Nephron (organoid): ENCODE measurements at regions not wholly inside any gene's neighbourhood (a gene's known extent, or its start where the extent isn't known, plus 50 kb on each side); places are given as distances from the start of the nearest gene placed in this dataset.

ENCODE experiments used
- H3K27ac Mint-ChIP-seq, 3 experiments: 2 replicates each; pipeline ENCODE4 v1.8.0; 2020; ENCODE audit warnings: mixed read lengths in 3 of 3, mild to moderate bottlenecking in 2 of 3, moderate library complexity in 1 of 3
- H3K27me3 Mint-ChIP-seq: 2 replicates; pipeline ENCODE4 v1.8.0; 2021; ENCODE audit warnings: low read depth, mild to moderate bottlenecking, moderate library complexity, mixed read lengths
- H3K36me3 Mint-ChIP-seq: 2 replicates; pipeline ENCODE4 v1.8.0; 2020; ENCODE audit warnings: low read depth, mixed read lengths
- H3K4me1 Mint-ChIP-seq: 2 replicates; pipeline ENCODE4 v1.8.0; 2020; ENCODE audit warnings: mixed read lengths
- H3K4me3 Mint-ChIP-seq, 3 experiments: 2 replicates each; pipeline ENCODE4 v1.8.0; 2020; ENCODE audit warnings: mild to moderate bottlenecking in 3 of 3, mixed read lengths in 3 of 3, moderate library complexity in 2 of 3
- H3K9me3 Mint-ChIP-seq: 2 replicates; pipeline ENCODE4 v1.8.0; 2020; ENCODE audit warnings: mixed read lengths
- TF ChIP-seq, protein P1 (sequence below), 3 experiments: fragments of 200-600 bp; sonication (generic); IDR thresholded peaks; one replicate each; pipeline ENCODE4 v1.5.0; 2021; ENCODE audit warnings: antibody characterized with exemption in 3 of 3; ENCODE audit not compliant: unreplicated experiment in 3 of 3

DNA sequence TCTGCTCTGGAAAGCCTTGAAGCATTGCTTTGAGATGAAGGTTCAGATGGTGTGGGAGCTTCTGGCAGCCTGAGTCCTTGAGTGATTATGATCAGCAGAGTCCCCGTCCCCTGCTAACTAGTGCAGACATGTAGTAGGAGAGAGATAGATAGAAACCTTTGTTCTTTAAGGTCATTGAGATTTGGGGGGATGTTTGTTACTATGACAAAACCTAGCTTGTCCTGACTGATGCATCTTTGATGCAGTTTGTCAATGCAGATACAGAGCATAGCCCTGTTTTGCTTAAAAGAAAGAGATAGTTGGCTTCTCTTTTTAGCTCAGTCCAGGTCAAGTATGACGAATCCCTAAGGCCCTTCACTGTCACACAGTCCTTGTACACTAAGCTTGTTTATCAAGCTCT lies 274.6 kb upstream of the DPP10 start:
- Mint-ChIP-seq H3K9me3 (no peaks in the 10 kb centered on the region), H3K27me3 (no peaks in the 10 kb centered on the region), H3K27ac (no peak overlapping the region), H3K4me3 (no peak overlapping the region), H3K4me1 (no peaks in the 10 kb centered on the region), H3K36me3 (no peaks in the 10 kb centered on the region)
- TF ChIP-seq, protein P1, sequence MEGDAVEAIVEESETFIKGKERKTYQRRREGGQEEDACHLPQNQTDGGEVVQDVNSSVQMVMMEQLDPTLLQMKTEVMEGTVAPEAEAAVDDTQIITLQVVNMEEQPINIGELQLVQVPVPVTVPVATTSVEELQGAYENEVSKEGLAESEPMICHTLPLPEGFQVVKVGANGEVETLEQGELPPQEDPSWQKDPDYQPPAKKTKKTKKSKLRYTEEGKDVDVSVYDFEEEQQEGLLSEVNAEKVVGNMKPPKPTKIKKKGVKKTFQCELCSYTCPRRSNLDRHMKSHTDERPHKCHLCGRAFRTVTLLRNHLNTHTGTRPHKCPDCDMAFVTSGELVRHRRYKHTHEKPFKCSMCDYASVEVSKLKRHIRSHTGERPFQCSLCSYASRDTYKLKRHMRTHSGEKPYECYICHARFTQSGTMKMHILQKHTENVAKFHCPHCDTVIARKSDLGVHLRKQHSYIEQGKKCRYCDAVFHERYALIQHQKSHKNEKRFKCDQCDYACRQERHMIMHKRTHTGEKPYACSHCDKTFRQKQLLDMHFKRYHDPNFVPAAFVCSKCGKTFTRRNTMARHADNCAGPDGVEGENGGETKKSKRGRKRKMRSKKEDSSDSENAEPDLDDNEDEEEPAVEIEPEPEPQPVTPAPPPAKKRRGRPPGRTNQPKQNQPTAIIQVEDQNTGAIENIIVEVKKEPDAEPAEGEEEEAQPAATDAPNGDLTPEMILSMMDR (IDR thresholded peaks at IDR 0.05; ENCODE audit: unreplicated experiment in 3 of 3): no peak

DNA sequence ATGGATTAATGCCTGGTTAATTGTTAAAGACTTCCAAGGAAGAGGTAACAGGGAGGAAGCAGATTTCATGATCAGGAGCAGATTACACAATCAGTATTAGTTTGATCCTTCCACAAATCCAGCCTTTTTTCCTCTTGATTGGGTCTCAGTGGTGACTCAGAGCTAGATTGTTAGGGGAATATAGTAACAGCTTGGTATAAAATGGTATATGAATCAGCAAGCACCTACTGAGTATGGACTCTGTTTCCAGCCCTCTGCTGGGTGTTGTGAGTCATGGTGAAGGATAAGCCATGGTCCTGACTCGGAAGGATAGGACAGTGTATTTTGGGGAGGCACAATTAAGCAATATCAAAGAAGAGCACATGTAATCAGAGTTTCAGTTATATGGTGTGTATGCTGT lies 272.4 kb upstream of the DPP10 start:
- no peak overlapping the region for H3K27ac Mint-ChIP-seq
- H3K27me3 Mint-ChIP-seq: no peaks in the 10 kb centered on the region
- H3K4me1 Mint-ChIP-seq: no peaks in the 10 kb centered on the region
- H3K4me3 Mint-ChIP-seq: no peak overlapping the region
- H3K36me3 Mint-ChIP-seq: no peaks in the 10 kb centered on the region
- TF ChIP-seq, protein P1 (IDR thresholded peaks at IDR 0.05; ENCODE audit: unreplicated experiment in 3 of 3): no peak
- no peaks in the 10 kb centered on the region for H3K9me3 Mint-ChIP-seq

DNA sequence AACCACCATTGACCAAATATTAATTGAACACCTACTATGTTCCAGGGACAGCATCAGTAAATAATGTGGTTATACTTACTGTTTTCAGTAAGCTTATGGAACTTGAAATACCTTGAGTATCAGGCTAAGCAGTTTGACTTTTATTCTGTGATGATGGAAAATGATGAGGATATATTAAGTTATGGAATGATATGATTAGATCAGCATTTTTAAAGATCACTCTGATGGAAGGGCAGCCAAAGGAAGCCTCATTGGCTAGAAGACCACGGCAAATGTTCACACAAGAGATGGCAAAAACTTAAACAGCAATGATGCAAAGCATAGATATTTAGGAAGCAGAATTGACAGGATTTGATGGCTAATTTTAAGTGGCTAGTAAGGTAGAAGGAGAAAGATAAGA lies 266.9 kb upstream of the DPP10 start:
- Mint-ChIP-seq H3K4me1 (no peaks in the 10 kb centered on the region), H3K4me3 (no peak overlapping the region)
- TF ChIP-seq, protein P1 (IDR thresholded peaks at IDR 0.05; ENCODE audit: unreplicated experiment in 3 of 3): no peak

GRCh38 chr2:114185501-114185900 lies 256.9 kb upstream of the DPP10 start:
- no peaks in the 10 kb centered on the region for H3K36me3 Mint-ChIP-seq
- no peaks in the 10 kb centered on the region for H3K9me3 Mint-ChIP-seq
- no peak overlapping the region for H3K27ac Mint-ChIP-seq
- H3K27me3 Mint-ChIP-seq: peaks cover 5% of the 10 kb centered on the region
- no peak overlapping the region for H3K4me3 Mint-ChIP-seq
- no peaks in the 10 kb centered on the region for H3K4me1 Mint-ChIP-seq
- TF ChIP-seq, protein P1 (IDR thresholded peaks at IDR 0.05; ENCODE audit: unreplicated experiment in 3 of 3): no peak

More for the DNA sequence above, 266.9 kb upstream of the DPP10 start:
- H3K27me3 Mint-ChIP-seq: no peaks in the 10 kb centered on the region
- no peaks in the 10 kb centered on the region for H3K36me3 Mint-ChIP-seq
- no peaks in the 10 kb centered on the region for H3K9me3 Mint-ChIP-seq
- H3K27ac Mint-ChIP-seq: no peak overlapping the region

DNA sequence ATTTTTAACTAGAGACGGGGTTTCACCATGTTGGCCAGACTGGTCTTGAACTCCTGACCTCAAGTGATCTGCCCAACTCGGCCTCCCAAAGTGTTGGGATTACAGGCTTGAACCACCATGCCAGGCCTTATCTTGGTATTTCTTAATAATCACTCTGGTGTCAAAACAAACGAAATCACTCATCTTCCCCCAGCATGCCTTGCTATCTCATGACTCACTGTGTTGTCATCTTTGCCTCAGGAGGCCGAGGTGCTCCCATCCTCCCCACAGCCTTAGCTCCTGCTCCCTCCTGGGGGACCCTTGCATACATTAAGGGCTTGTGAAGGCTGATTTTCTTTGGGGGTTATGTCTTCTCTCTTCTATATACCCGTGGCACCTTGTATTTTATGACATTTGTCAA lies 250.1 kb upstream of the DPP10 start:
- Mint-ChIP-seq H3K4me1 (no peaks in the 10 kb centered on the region), H3K36me3 (no peaks in the 10 kb centered on the region), H3K9me3 (no peaks in the 10 kb centered on the region), H3K27me3 (peaks cover 5% of the 10 kb centered on the region), H3K4me3 (no peak overlapping the region), H3K27ac (no peak overlapping the region)
- TF ChIP-seq, protein P1 (IDR thresholded peaks at IDR 0.05; ENCODE audit: unreplicated experiment in 3 of 3): no peak

- H3K27me3 Mint-ChIP-seq: no peaks in the 10 kb centered on the region
- H3K4me3 Mint-ChIP-seq: no peak overlapping the region
- H3K9me3 Mint-ChIP-seq: peaks cover 7% of the 10 kb centered on the region
- no peak overlapping the region for H3K27ac Mint-ChIP-seq
- TF ChIP-seq, protein P1 (IDR thresholded peaks at IDR 0.05; ENCODE audit: unreplicated experiment in 3 of 3): no peak
- H3K36me3 Mint-ChIP-seq: no peaks in the 10 kb centered on the region
- no peaks in the 10 kb centered on the region for H3K4me1 Mint-ChIP-seq
Observed at GRCh38 chr2:114201781-114202180, 240.7 kb upstream of the DPP10 start.
